Panc1 (cell line): ENCODE measurements at regions not wholly inside any gene's neighbourhood (a gene's known extent, or its start where the extent isn't known, plus 50 kb on each side); places are given as distances from the start of the nearest gene placed in this dataset.

Experiments used
- ATAC-seq: fragments of 200-7000 bp; cut with Tn5 transposase; 2 replicates; pipeline ENCODE4 v1.9.1; 2020; ENCODE audit warnings: mild to moderate bottlenecking, moderate library complexity
- BruUV-seq: library from RNA; stranded (reverse); fragments of 400-500 nt; replicated peaks from 2 replicates; lab custom pipeline; 2021; lab: Mats Ljungman, UMichigan
- CTCF ChIA-PET: fragments of 300-600 bp; sonication (Branson Sonifier 250); formaldehyde crosslinking; loops from one replicate; lab custom pipeline; 2022; ENCODE audit warnings: antibody characterized with exemption; lab: Charles Lee
- POLR2A ChIA-PET: fragments of 300-600 bp; sonication (Branson Sonifier 250); formaldehyde crosslinking; loops from one replicate; lab custom pipeline; 2022; ENCODE audit warnings: antibody characterized with exemption; lab: Charles Lee
- DNase-seq: peaks from one replicate; pipeline ENCODE4 v3.0.0-alpha.2; 2010; ENCODE audit warnings: low read depth, low spot score
- H3K27ac ChIP-seq: 2 replicates; pipeline ENCODE4 v1.5.1; 2011; ENCODE audit warnings: mild to moderate bottlenecking, low read length, inconsistent platforms
- H3K27me3 ChIP-seq: fragments of 200-500 bp; sonication (Bioruptor generic); 2 replicates; pipeline ENCODE4 v1.6.0; 2014; ENCODE audit warnings: low read length, inconsistent platforms; ENCODE audit not compliant: control insufficient read depth, insufficient read depth
- H3K36me3 ChIP-seq: fragments of 200-500 bp; sonication (Bioruptor generic); 2 replicates; pipeline ENCODE4 v1.5.1; 2014; ENCODE audit warnings: inconsistent platforms, mild to moderate bottlenecking, low read length, moderate library complexity; ENCODE audit not compliant: control insufficient read depth, insufficient read depth
- H3K4me1 ChIP-seq: 2 replicates; pipeline ENCODE4 v1.5.1; 2011; ENCODE audit warnings: inconsistent platforms, mild to moderate bottlenecking, low read length, moderate library complexity; ENCODE audit not compliant: control insufficient read depth, insufficient read depth
- H3K4me3 ChIP-seq, 2 experiments: 2 replicates each; pipeline ENCODE4 v1.5.1; 2011 to 2012; ENCODE audit warnings: low read depth in 2 of 2, low read length in 2 of 2, mild to moderate bottlenecking in 2 of 2, inconsistent platforms in 1 of 2, moderate library complexity in 1 of 2
- H3K9me3 ChIP-seq: fragments of 200-500 bp; sonication (Bioruptor generic); 2 replicates; pipeline ENCODE4 v1.5.1; 2014; ENCODE audit warnings: low read depth, mild to moderate bottlenecking, inconsistent platforms, low read length, moderate library complexity; ENCODE audit not compliant: control insufficient read depth, insufficient read depth
- CTCF ChIP-seq: fragments of 450-650 bp; IDR thresholded peaks from 2 replicates; pipeline ENCODE4 v1.5.1; 2017; ENCODE audit warnings: mild to moderate bottlenecking
- POLR2AphosphoS5 ChIP-seq: IDR thresholded peaks from 2 replicates; pipeline ENCODE4 v1.6.1; 2012; ENCODE audit warnings: mild to moderate bottlenecking, low read depth, low read length, moderate library complexity
- REST ChIP-seq, 2 experiments: IDR thresholded peaks; 2 replicates each; pipeline ENCODE4 v1.6.1; 2011 to 2012; ENCODE audit warnings: low read depth in 2 of 2, control low read depth in 1 of 2, low read length in 1 of 2, mild to moderate bottlenecking in 1 of 2, moderate library complexity in 1 of 2; ENCODE audit not compliant: insufficient read depth in 1 of 2
- SIN3A ChIP-seq: IDR thresholded peaks from 2 replicates; pipeline ENCODE4 v1.6.1; 2012; ENCODE audit warnings: low read depth, mild to moderate bottlenecking, low read length, moderate library complexity, borderline replicate concordance; ENCODE audit not compliant: insufficient read depth
- TCF7L2 ChIP-seq: IDR thresholded peaks from 2 replicates; pipeline ENCODE4 v1.6.1; 2011; ENCODE audit warnings: mild to moderate bottlenecking, low read depth, low read length, inconsistent platforms
- in situ Hi-C: cut with HindIII; loops from 2 replicates; pipeline ENCODE4 v1.10.0; 2016; ENCODE audit warnings: low sequenced_read_pairs, low pct_unique_long_range_greater_than_20kb
- intact Hi-C: fragments of 100-400 bp; cut with micrococcal nuclease; formaldehyde crosslinking; loops from one replicate; pipeline ENCODE4 v1.10.0; 2022; ENCODE audit not compliant: unreplicated experiment

- Histone ChIP-seq H3K4me3 (no peak overlapping the region), H3K9me3 (no peaks in the 10 kb centered on the region), H3K27ac (no peak overlapping the region), H3K27me3 (no peaks in the 10 kb centered on the region), H3K4me1 (no peaks in the 10 kb centered on the region), H3K36me3 (no peaks in the 10 kb centered on the region)
- intact Hi-C loops (no loop called here), in situ Hi-C loops (no loop called here)
- no peak for ATAC-seq
- CTCF ChIA-PET, result no interaction called here
- no TSS peak for BruUV-seq
- POLR2A ChIA-PET, result no interaction called here
- no peak for DNase-seq
- no peak for TF ChIP-seq SIN3A
- TF ChIP-seq POLR2AphosphoS5, result no peak
These were observed 207.9 kb upstream of the NT5C1B start for GRCh38 chr2:18797133-18797845.

GRCh38 chr2:18795906-18796305 is 206.5 kb upstream of the NT5C1B start:
- Histone ChIP-seq H3K4me3 (no peak overlapping the region), H3K36me3 (no peaks in the 10 kb centered on the region), H3K9me3 (no peaks in the 10 kb centered on the region), H3K27me3 (no peaks in the 10 kb centered on the region), H3K4me1 (no peaks in the 10 kb centered on the region), H3K27ac (no peak overlapping the region)
- ATAC-seq (no peak), DNase-seq (no peak)
- CTCF ChIA-PET, result interaction anchor here (0.6 kb wide), 1 partner anchor 43 kb away, joined by 9 read pairs; no protein-coding TSS in a partner anchor
- in situ Hi-C loops (no loop called here), intact Hi-C loops (no loop called here)
- POLR2A ChIA-PET, result interaction anchor here (0.7 kb wide), 1 partner anchor 122 kb away, joined by 3 read pairs; no protein-coding TSS in a partner anchor
- BruUV-seq, result no TSS peak
- TF ChIP-seq TCF7L2, result no peak
- TF ChIP-seq REST (IDR thresholded peaks at IDR 0.05; ENCODE audit: insufficient read depth in 1 of 2, low read depth in 2 of 2, low read length in 1 of 2), result no peak
- no peak for TF ChIP-seq CTCF
- TF ChIP-seq POLR2AphosphoS5, result no peak
- no peak for TF ChIP-seq SIN3A

- no peak for DNase-seq
- POLR2A ChIA-PET, result no interaction called here
- in situ Hi-C loops (no loop called here), intact Hi-C loops (no loop called here)
- no peak for ATAC-seq
- no peaks in the 10 kb centered on the region for H3K36me3 ChIP-seq
- no peaks in the 10 kb centered on the region for H3K27me3 ChIP-seq
- no peak overlapping the region for H3K4me3 ChIP-seq
- TF ChIP-seq CTCF, result no peak
- TF ChIP-seq REST (IDR thresholded peaks at IDR 0.05; ENCODE audit: insufficient read depth in 1 of 2, low read depth in 2 of 2, low read length in 1 of 2), result no peak
- TF ChIP-seq POLR2AphosphoS5, result no peak
- TF ChIP-seq SIN3A, result no peak
- no peak for TF ChIP-seq TCF7L2
- no peaks in the 10 kb centered on the region for H3K4me1 ChIP-seq
- H3K27ac ChIP-seq, result no peak overlapping the region
- CTCF ChIA-PET, result no interaction called here
- no TSS peak for BruUV-seq
- H3K9me3 ChIP-seq, result no peaks in the 10 kb centered on the region
These were observed 203.3 kb upstream of the NT5C1B start for GRCh38 chr2:18792684-18793083.
